GM18505 (cell line): ENCODE measurements at regions not wholly inside any gene's neighbourhood (a gene's known extent, or its start where the extent isn't known, plus 50 kb on each side); places are given as distances from the start of the nearest gene placed in this dataset.

Experiments used
- ATAC-seq: cut with Tn5 transposase; IDR thresholded peaks from one replicate; pipeline ENCODE4 v1.9.1; 2021; ENCODE audit not compliant: unreplicated experiment
- POLR2A ChIP-seq: IDR thresholded peaks from 4 replicates; pipeline ENCODE4 v1.6.1; 2011; ENCODE audit warnings: borderline replicate concordance; ENCODE audit not compliant: insufficient read depth, insufficient read length; ENCODE audit errors: extremely low read depth

DNA sequence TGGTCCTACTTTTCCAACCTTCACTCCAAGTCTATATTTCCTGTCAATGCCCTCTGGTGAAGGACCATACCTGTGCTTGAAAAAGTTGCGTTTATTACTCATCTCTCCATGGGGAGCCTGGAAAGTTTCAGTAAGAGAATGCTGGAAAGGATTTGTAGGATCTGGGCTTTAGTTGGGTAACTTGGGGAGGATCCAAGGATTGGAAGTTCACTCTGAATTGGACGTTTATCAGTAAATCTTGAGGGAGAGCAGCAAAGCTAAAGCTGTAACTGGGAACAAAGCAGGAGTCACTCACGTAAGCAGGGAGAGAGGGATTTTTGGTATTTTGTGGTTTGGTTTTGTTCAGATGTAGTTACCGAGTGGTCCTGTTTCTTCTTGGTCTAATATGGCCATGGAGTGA, 51.4 kb upstream of the NPVF start:
- TF ChIP-seq POLR2A: no peak
- no peak for ATAC-seq

DNA sequence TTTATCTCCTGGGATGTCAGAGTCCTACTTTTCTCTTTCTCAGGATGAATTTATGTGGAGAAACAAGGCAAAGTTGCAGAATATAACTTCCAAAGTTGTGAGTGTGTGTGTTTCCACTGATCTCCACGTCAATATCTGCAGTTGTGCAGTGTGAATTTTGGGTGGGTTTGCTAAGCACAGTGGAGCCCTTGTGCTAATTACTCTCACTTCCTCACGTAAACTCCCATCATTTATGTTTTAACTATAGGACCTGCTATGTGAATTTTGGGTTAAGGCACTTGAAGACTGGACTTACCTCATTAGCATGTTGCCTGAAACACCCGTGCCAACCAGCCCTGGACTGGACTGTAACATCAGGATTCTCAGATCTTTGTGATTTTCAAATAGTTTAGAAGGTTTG, 51.9 kb upstream of the NPVF start:
- no peak for ATAC-seq
- TF ChIP-seq POLR2A: no peak

- no peak for ATAC-seq
- TF ChIP-seq POLR2A: no peak
Observed at GRCh38 chr7:25282194-25282593, 53.9 kb upstream of the NPVF start.

- no peak for TF ChIP-seq POLR2A
- ATAC-seq: no peak
Observed at GRCh38 chr7:25286756-25287155, 58.5 kb upstream of the NPVF start.

DNA sequence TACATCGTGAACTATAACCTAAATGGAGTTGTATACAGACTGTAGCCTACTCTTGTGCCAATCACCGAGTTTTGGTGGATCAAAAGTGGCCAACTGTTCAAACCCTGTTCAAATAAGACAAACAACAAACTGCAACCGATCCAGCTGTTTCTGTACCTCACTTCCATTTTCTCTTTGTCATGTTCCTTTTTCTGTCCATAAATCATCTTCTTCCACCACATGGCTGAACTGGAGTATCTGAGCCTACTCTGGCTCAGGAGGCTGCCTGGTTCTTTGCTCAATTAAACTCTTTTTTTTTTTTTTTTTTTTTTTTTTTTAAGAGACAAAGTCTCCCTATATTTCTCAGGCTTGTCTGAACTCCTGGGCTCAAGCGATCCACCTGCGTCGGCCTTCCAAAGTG, 59.0 kb upstream of the NPVF start:
- TF ChIP-seq POLR2A: no peak
- no peak for ATAC-seq

DNA sequence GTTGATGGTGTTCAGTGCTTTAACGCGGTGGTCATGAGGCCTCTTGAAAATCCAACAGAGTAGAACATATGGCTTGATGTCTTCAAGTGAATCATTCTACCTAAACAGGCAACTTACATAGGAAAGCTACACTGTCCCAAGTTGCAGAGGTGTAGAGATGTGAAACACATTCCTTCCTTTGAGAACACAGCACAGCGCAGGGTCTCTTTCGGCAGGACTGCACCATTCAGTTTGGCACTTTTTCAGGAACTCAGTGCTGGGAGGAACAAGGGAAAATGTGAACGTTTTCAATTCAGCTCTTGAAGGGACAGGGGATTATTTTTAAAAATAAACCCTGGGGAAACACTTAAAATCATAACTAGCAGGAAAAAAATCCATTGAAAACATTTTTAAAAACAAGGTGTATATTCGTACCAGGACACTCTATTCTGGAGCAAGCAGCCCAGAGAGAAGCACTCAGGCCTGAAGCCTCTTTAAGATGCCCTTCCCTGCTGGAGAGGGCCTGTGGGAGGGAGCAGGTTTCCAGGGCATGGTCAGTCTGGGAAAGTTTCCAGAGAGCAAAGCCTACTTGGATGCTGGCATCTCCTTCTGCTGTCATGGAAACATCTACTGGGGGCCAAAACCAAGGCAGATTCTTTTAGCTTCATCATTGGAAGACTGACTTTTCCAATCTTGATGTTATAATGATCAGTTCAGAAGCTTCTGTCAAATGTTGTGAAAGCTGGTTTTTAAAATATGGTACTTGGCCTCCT, 60.4 kb upstream of the NPVF start:
- ATAC-seq: no peak
- TF ChIP-seq POLR2A: no peak

GRCh38 chr7:25289518-25289917, 61.2 kb upstream of the NPVF start:
- no peak for ATAC-seq
- TF ChIP-seq POLR2A: no peak

DNA sequence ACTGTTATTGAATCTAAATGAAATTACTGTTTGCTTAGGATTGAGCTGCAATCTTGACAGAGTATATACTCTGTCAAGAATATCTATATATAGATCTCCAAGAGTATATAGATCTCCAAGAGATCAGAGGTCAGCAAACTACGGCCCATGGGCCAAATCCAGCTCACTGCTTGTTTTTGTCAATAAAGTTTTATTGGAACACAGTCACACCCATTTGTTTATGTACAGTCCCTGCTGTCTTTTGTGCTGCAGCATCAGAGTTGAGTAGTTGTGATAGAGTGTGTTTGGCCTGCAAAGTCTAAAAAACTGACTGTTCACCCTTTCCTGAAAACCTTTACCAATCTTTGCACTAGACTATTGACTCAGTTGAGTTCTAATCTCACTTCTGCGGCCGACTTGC, 66.3 kb upstream of the NPVF start:
- no peak for TF ChIP-seq POLR2A
- no peak for ATAC-seq

DNA sequence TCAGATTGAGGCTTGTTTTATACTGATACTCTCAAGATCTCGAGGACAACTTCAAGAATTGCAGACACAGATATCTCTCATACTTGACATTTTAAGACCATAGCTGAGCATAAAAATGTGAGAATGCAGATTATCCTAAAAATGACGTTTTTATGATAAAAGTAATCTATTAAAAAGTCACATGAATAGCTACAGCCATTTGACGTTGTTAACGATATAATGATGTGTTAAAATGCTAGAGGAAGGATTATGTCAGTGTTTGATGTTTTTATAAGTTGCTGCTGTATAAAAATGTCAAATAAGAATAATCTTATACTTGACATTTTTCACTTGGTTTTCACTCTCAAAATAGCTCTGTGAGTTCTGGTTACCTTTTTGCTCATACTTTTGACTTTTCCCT, 67.1 kb upstream of the NPVF start:
- no peak for TF ChIP-seq POLR2A
- ATAC-seq: no peak

DNA sequence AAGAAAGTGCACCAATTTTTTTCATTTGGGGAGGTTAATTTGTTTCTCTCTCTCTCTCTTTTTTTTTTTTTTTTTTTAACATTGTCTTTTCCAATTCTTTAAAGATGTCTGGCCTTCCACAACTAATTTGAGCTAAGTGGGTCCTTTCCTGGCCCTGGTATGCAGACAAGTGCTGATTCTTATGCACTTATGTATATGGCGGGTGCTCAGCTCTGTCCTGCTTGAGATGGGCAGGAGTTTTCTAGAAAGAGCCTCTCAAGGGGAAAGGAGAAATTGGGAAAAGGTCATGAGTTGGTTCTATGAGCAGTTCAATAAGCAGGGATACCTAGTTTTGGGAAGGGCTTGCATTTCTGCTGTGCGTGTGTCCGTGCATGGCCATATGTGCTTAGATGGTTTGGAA, 67.8 kb upstream of the NPVF start:
- no peak for ATAC-seq
- no peak for TF ChIP-seq POLR2A

GRCh38 chr7:25297278-25297677, 69.0 kb upstream of the NPVF start:
- no peak for ATAC-seq
- TF ChIP-seq POLR2A: no peak

DNA sequence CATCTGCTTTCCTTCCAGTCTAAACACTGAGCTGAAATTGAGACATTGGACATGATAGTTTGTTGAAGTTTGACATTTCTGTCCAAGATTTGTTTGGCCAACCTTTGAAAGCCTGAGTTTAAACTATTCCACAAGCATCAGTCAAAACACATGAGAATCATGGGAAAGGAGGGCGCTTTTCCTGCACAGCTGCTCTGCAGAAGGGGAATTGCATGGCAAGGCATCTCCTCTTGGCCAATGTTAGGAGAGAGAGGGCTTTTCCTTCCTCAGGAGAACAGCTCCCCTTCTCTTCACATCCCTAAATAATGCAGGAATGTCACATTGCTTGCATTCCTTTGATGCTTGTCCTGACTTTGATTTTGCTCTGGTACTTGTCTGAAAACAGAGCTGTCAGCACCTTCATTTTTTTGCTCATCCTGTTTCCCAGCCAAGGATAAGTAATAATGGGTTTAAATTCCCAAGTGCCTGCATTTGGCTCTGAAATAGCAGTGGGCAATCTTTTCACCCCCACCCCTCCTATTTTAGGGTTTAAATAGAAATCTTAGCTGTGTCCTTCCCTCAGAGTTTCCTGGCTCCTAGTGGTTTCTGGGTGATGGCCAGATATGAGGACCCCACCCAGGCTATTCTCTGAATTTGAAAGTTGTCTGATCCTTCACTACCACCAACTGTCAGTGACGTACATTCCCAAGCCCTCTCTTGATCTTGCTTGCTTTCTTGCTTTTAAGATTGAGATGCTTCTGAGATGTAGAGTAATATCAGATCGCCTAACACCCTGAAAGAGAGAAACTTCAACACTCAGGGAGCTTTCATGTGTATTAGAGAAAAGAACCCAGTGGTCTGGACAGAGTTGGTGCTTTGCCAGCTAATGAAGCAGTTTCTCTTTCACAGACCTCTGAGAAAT, 75.2 kb upstream of the NPVF start:
- ATAC-seq: no peak
- TF ChIP-seq POLR2A: no peak

DNA sequence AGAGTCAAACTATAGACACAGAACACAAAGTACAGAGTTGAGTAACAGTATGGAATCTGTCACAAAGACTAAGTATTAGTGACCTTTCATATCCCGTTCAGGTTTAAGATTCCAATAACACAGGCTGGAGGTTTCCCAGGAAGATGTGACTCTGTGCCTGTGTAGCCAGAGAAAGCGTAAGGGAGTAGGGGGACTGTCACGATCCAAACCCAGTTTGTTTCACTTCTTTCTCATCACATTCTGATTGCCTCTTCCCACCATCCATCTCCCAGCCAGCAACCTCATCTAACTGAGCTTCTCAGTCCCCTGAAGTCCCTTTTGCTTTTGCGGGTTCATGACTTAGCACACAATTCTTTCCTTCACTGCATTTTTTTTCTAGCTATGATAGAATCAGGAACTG, 76.4 kb upstream of the NPVF start:
- TF ChIP-seq POLR2A: no peak
- ATAC-seq: no peak

DNA sequence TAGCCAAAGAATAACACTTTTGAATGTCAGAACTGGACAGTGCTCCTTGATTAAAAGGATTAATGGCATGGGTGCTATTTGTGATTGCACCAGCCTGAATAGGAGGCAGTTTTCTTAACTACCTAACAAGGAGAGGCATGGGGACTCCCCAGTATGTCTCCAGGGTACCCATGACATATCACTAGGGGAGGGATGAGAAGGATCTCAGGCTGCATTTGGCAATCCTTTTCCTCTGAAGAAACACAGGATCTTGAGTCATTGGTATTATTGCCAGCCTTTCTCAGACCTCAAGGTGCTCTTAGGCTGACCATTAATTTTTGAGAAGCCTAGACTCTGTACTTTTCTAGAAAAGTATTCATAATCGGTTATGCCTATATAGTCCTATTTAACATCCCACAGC, 77.5 kb upstream of the NPVF start:
- no peak for ATAC-seq

More for the DNA sequence above, 77.5 kb upstream of the NPVF start:
- TF ChIP-seq POLR2A: no peak
